NT2/D1 (cell line): ENCODE measurements at regions not wholly inside any gene's neighbourhood (a gene's known extent, or its start where the extent isn't known, plus 50 kb on each side); places are given as distances from the start of the nearest gene placed in this dataset.
A peak's percentile ranks its signal among the peaks of the same experiment; 100 is the strongest.
"Not testable (repeated sequence)": the region's sequence is repeated elsewhere in the genome, so short reads cannot be mapped to it uniquely, and the experiment has no call there.

Experiments used
- DNase-seq: peaks from one replicate; pipeline ENCODE4 v3.0.0-alpha.2; 2011; ENCODE audit warnings: low read depth, low spot score
- H3K27me3 ChIP-seq: 2 replicates; pipeline ENCODE4 v1.6.0; 2011; ENCODE audit warnings: mild to moderate bottlenecking; ENCODE audit not compliant: insufficient read length, insufficient read depth
- H3K36me3 ChIP-seq: 2 replicates; pipeline ENCODE4 v1.6.1; 2011; ENCODE audit warnings: mild to moderate bottlenecking, low read length, mixed read lengths; ENCODE audit not compliant: insufficient read depth, insufficient read length
- H3K4me1 ChIP-seq: 2 replicates; pipeline ENCODE4 v1.5.1; 2011; ENCODE audit not compliant: insufficient read depth, insufficient read length
- H3K4me3 ChIP-seq: 2 replicates; pipeline ENCODE4 v1.5.1; 2011; ENCODE audit warnings: low read depth; ENCODE audit not compliant: insufficient read length
- H3K9ac ChIP-seq: 2 replicates; pipeline ENCODE4 v1.6.0; 2011; ENCODE audit warnings: low read depth; ENCODE audit not compliant: insufficient read length
- H3K9me3 ChIP-seq: 2 replicates; pipeline ENCODE4 v1.5.1; 2011; ENCODE audit warnings: mild to moderate bottlenecking, low read length; ENCODE audit not compliant: insufficient read depth
- SUZ12 ChIP-seq: IDR thresholded peaks from 2 replicates; pipeline ENCODE4 v1.6.1; 2011; ENCODE audit not compliant: insufficient read length, insufficient read depth; ENCODE audit errors: extremely low read depth
- YY1 ChIP-seq: IDR thresholded peaks from 2 replicates; pipeline ENCODE4 v1.6.1; 2011; ENCODE audit not compliant: insufficient read length, insufficient read depth
- ZNF274 ChIP-seq: IDR thresholded peaks from 2 replicates; pipeline ENCODE4 v1.6.1; 2011; ENCODE audit warnings: mild to moderate bottlenecking, low read depth, low read length

- Histone ChIP-seq H3K36me3 (no peaks in the 10 kb centered on the region), H3K9ac (no peak overlapping the region), H3K9me3 (no peaks in the 10 kb centered on the region), H3K4me1 (no peaks in the 10 kb centered on the region), H3K4me3 (no peak overlapping the region), H3K27me3 (no peaks in the 10 kb centered on the region)
- no peak for TF ChIP-seq YY1
- no peak for TF ChIP-seq ZNF274
- TF ChIP-seq SUZ12, result no peak
- DNase-seq, result no peak
Measured at GRCh38 chr7:136122026-136122425, 144.9 kb upstream of the MTPN start.

- DNase-seq, result no peak
- no peak for TF ChIP-seq YY1
- no peak for TF ChIP-seq ZNF274
- no peak for TF ChIP-seq SUZ12
- Histone ChIP-seq H3K4me1 (no peaks in the 10 kb centered on the region), H3K9ac (no peak overlapping the region), H3K4me3 (no peak overlapping the region), H3K27me3 (no peaks in the 10 kb centered on the region), H3K36me3 (no peaks in the 10 kb centered on the region), H3K9me3 (no peaks in the 10 kb centered on the region)
Measured at GRCh38 chr7:136117539-136117938, 140.4 kb upstream of the MTPN start.

GRCh38 chr7:136116186-136116585, 139.0 kb upstream of the MTPN start:
- DNase-seq, result no peak
- TF ChIP-seq SUZ12 (no peak), YY1 (no peak), ZNF274 (no peak)

GRCh38 chr7:136114966-136115762, 138.0 kb upstream of the MTPN start:
- H3K4me1 ChIP-seq, result no peaks in the 10 kb centered on the region
- no peaks in the 10 kb centered on the region for H3K9me3 ChIP-seq
- no peaks in the 10 kb centered on the region for H3K27me3 ChIP-seq
- H3K9ac ChIP-seq, result no peak overlapping the region
- H3K36me3 ChIP-seq, result no peaks in the 10 kb centered on the region
- no peak for TF ChIP-seq YY1
- peak; percentile 48 for DNase-seq
- H3K4me3 ChIP-seq, result no peak overlapping the region

More at GRCh38 chr7:136116186-136116585, 139.0 kb upstream of the MTPN start:
- no peaks in the 10 kb centered on the region for H3K27me3 ChIP-seq
- H3K9ac ChIP-seq, result no peak overlapping the region
- H3K36me3 ChIP-seq, result no peaks in the 10 kb centered on the region
- H3K4me1 ChIP-seq, result no peaks in the 10 kb centered on the region
- no peaks in the 10 kb centered on the region for H3K9me3 ChIP-seq
- H3K4me3 ChIP-seq, result no peak overlapping the region

- not testable (repeated sequence) for H3K4me3 ChIP-seq, H3K36me3 ChIP-seq, H3K9ac ChIP-seq, H3K4me1 ChIP-seq, H3K9me3 ChIP-seq, DNase-seq, H3K27me3 ChIP-seq
Measured at GRCh38 chr7:136114467-136114866, 137.3 kb upstream of the MTPN start.

GRCh38 chr7:136109037-136109436, 131.9 kb upstream of the MTPN start:
- not testable (repeated sequence) for H3K4me1 ChIP-seq, H3K36me3 ChIP-seq, H3K27me3 ChIP-seq, DNase-seq, H3K9ac ChIP-seq, H3K4me3 ChIP-seq, H3K9me3 ChIP-seq

GRCh38 chr7:136105191-136105590, 128.0 kb upstream of the MTPN start:
- Histone ChIP-seq H3K27me3 (no peaks in the 10 kb centered on the region), H3K36me3 (no peaks in the 10 kb centered on the region), H3K4me3 (no peak overlapping the region), H3K9ac (no peak overlapping the region), H3K9me3 (peaks cover under 1% of the 10 kb centered on the region; the same call in 1 of the 2 replicates), H3K4me1 (no peaks in the 10 kb centered on the region)
- TF ChIP-seq SUZ12, result no peak
- no peak for TF ChIP-seq ZNF274
- no peak for TF ChIP-seq YY1
- DNase-seq, result no peak

- Histone ChIP-seq H3K27me3 (no peaks in the 10 kb centered on the region), H3K4me1 (no peaks in the 10 kb centered on the region), H3K9ac (no peak overlapping the region), H3K36me3 (no peaks in the 10 kb centered on the region), H3K4me3 (no peak overlapping the region), H3K9me3 (peaks cover 10% of the 10 kb centered on the region; the same call in 1 of the 2 replicates)
- no peak for TF ChIP-seq ZNF274
- no peak for TF ChIP-seq SUZ12
- no peak for TF ChIP-seq YY1
- DNase-seq, result no peak
Measured at GRCh38 chr7:136104269-136104603, 127.1 kb upstream of the MTPN start.
